ENCODE measurements at regions not wholly inside any gene's neighbourhood (a gene's known extent, or its start where the extent isn't known, plus 50 kb on each side); places are given as distances from the start of the nearest gene placed in this dataset.

DNA sequence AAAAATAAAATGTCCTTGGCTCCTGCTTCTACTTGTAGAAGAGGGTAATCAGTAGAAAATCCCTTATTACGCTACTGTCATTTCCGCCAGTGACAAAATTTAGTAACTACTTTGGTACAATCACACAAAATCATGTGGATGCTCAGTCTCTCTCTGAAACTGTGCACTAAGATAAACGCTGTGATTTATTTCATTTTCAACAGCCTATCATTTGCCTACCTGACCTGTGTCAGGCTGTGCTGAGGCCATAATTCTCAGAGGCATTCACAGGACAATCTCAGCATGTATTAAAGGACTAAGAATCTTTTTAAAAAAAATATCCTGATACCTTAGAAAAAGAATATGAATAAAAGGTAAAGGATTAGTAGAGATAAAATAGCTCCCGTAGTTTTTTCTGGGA is 226.0 kb downstream of the RASSF9 start:
- WGBS, 2 experiments (ENCODE audit: extremely low coverage in 1 of 2, insufficient coverage in 1 of 2, insufficient read length in 1 of 2, insufficient replicate concordance in 2 of 2, low coverage in 1 of 2, low lambda C conversion rate in 2 of 2, missing lambda C conversion rate in 1 of 2) = 84% methylated on average over 4 of the region's 4 CpGs; no CpG with 5 or more reads in 1 of the 2 experiments
- ChIA-PET POLR2A (ENCODE audit: partially characterized antibody) (no interaction called here), CTCF (ENCODE audit: partially characterized antibody) (interaction anchor here (0.7 to 1.0 kb wide), 2 partner anchors 18 to 257 kb away, joined by 3 read pairs; no protein-coding TSS in a partner anchor)
- Histone ChIP-seq H3K79me1 (ENCODE audit: low read depth, low read length) (no peaks in the 10 kb centered on the region), H4K20me1 (replicated peaks in 1 of 2; ENCODE audit: control insufficient read depth in 1 of 2, insufficient read depth in 2 of 2, low read length in 2 of 2) (no peaks in the 10 kb centered on the region), H3K23me2 (ENCODE audit: low read depth, low read length) (no peaks in the 10 kb centered on the region), H2AFZ (ENCODE audit: low read length) (no peak overlapping the region), H3K27me3 (replicated peaks in 1 of 4; ENCODE audit: control insufficient read depth in 3 of 4, extremely low read depth in 1 of 4, insufficient read depth in 3 of 4, low read length in 3 of 4) (no peaks in the 10 kb centered on the region), H4K5ac (ENCODE audit: insufficient read length, low read depth, low read length) (no peak overlapping the region), H3K27ac (ENCODE audit: low read depth, low read length) (no peak overlapping the region), H4K91ac (replicated peaks; ENCODE audit: insufficient read length, low read length) (no peak overlapping the region), H2BK15ac (ENCODE audit: low read length) (no peak overlapping the region), H3K36me3 (ENCODE audit: control insufficient read depth in 2 of 4, insufficient read depth in 4 of 4, low read length in 3 of 4) (no peaks in the 10 kb centered on the region), H3K56ac (replicated peaks; ENCODE audit: insufficient read length, low read depth, low read length) (no peak overlapping the region), H2BK5ac (ENCODE audit: low read depth, low read length) (no peak overlapping the region), H2AK5ac (ENCODE audit: low read depth, low read length) (no peak overlapping the region), H3K14ac (ENCODE audit: insufficient read length) (no peak overlapping the region), H2BK12ac (ENCODE audit: low read depth, low read length) (no peak overlapping the region), H2BK20ac (ENCODE audit: low read length) (no peak overlapping the region), H3K9ac (replicated peaks in 1 of 4; ENCODE audit: extremely low read depth in 1 of 4, low read depth in 3 of 4, low read length in 3 of 4) (no peak overlapping the region), H4K8ac (ENCODE audit: extremely low read depth, insufficient read depth, low read length) (no peak overlapping the region), H3K4me1 (replicated peaks in 1 of 4; ENCODE audit: control insufficient read depth in 3 of 4, insufficient read depth in 4 of 4, low read length in 3 of 4) (no peaks in the 10 kb centered on the region), H3K4me3 (ENCODE audit: extremely low read depth in 1 of 4, insufficient read depth in 2 of 4, low read depth in 3 of 4, low read length in 4 of 4) (no peak overlapping the region), H3K23ac (ENCODE audit: insufficient read length) (no peak overlapping the region), H3K18ac (ENCODE audit: extremely low read depth, low read length) (no peak overlapping the region), H3K9me3 (ENCODE audit: insufficient read depth in 2 of 2, low read depth in 1 of 2, low read length in 1 of 2) (0 out of 4 replicates have a peak, but pooled peaks cover 0 to 2% of the 10 kb centered on the region in 2 experiments), H3K4me2 (ENCODE audit: insufficient read depth in 1 of 2, low read depth in 2 of 2, low read length in 2 of 2) (no peak overlapping the region), H2BK120ac (replicated peaks; ENCODE audit: low read depth, low read length) (no peak overlapping the region), H3K4ac (replicated peaks; ENCODE audit: insufficient read length, low read depth, low read length) (no peak overlapping the region), H3K79me2 (ENCODE audit: control insufficient read depth in 1 of 2, insufficient read depth in 2 of 2, low read length in 2 of 2) (no peaks in the 10 kb centered on the region)
- FAIRE-seq (no peak), DNase-seq (ENCODE audit: low read depth in 1 of 2, low spot score in 2 of 2) (no peak)
- TF ChIP-seq, protein P1, sequence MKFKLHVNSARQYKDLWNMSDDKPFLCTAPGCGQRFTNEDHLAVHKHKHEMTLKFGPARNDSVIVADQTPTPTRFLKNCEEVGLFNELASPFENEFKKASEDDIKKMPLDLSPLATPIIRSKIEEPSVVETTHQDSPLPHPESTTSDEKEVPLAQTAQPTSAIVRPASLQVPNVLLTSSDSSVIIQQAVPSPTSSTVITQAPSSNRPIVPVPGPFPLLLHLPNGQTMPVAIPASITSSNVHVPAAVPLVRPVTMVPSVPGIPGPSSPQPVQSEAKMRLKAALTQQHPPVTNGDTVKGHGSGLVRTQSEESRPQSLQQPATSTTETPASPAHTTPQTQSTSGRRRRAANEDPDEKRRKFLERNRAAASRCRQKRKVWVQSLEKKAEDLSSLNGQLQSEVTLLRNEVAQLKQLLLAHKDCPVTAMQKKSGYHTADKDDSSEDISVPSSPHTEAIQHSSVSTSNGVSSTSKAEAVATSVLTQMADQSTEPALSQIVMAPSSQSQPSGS (IDR thresholded peaks at IDR 0.05; ENCODE audit: low read length) = no peak
- no peak for TF ChIP-seq GTF2F1 (IDR thresholded peaks at IDR 0.05; ENCODE audit: borderline replicate concordance, low read depth, low read length)
- no peak for TF ChIP-seq SIRT6 (IDR thresholded peaks at IDR 0.05; ENCODE audit: low read length)
- TF ChIP-seq EP300 (IDR thresholded peaks at IDR 0.05; ENCODE audit: borderline replicate concordance in 1 of 2, low read depth in 2 of 2, low read length in 2 of 2) = no peak
- no peak for TF ChIP-seq SP1 (IDR thresholded peaks at IDR 0.05; ENCODE audit: low read depth, low read length)
- TF ChIP-seq, protein P2, sequence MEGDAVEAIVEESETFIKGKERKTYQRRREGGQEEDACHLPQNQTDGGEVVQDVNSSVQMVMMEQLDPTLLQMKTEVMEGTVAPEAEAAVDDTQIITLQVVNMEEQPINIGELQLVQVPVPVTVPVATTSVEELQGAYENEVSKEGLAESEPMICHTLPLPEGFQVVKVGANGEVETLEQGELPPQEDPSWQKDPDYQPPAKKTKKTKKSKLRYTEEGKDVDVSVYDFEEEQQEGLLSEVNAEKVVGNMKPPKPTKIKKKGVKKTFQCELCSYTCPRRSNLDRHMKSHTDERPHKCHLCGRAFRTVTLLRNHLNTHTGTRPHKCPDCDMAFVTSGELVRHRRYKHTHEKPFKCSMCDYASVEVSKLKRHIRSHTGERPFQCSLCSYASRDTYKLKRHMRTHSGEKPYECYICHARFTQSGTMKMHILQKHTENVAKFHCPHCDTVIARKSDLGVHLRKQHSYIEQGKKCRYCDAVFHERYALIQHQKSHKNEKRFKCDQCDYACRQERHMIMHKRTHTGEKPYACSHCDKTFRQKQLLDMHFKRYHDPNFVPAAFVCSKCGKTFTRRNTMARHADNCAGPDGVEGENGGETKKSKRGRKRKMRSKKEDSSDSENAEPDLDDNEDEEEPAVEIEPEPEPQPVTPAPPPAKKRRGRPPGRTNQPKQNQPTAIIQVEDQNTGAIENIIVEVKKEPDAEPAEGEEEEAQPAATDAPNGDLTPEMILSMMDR (IDR thresholded peaks at IDR 0.05; ENCODE audit: control extremely low read depth in 1 of 3, insufficient read depth in 1 of 3, low read depth in 1 of 3, low read length in 3 of 3) = no peak
- TF ChIP-seq NRF1 (IDR thresholded peaks at IDR 0.05; ENCODE audit: low read depth, low read length) = no peak
- no peak for TF ChIP-seq BRCA1 (IDR thresholded peaks at IDR 0.05; ENCODE audit: low read depth, low read length)
- no peak for TF ChIP-seq RAD21 (IDR thresholded peaks at IDR 0.05 in 1 of 2, conservative IDR thresholded peaks at IDR 0.05 in 1 of 2; ENCODE audit: low read depth in 2 of 2, low read length in 2 of 2)
- TF ChIP-seq SUZ12 (IDR thresholded peaks at IDR 0.05; ENCODE audit: low read length) = no peak
